OCI-LY1 (cell line): ENCODE measurements at regions not wholly inside any gene's neighbourhood (a gene's known extent, or its start where the extent isn't known, plus 50 kb on each side); places are given as distances from the start of the nearest gene placed in this dataset.

Source experiments
- H2AFZ ChIP-seq: fragments of 200-600 bp; sonication (generic), shearing (Covaris generic); 2 replicates; pipeline ENCODE4 v1.6.0; 2014; ENCODE audit warnings: antibody characterized with exemption, mild to moderate bottlenecking, low read length
- H3F3A ChIP-seq: fragments of 200-600 bp; sonication (generic), shearing (Covaris generic); 2 replicates; pipeline ENCODE4 v1.6.0; 2014; ENCODE audit warnings: mild to moderate bottlenecking, antibody characterized with exemption, low read length, moderate library complexity; ENCODE audit not compliant: insufficient read depth
- H3K27ac ChIP-seq: fragments of 200-600 bp; sonication (generic); 2 replicates; pipeline ENCODE4 v1.5.1; 2014; ENCODE audit warnings: low read length, mixed run types, mild to moderate bottlenecking, low read depth; ENCODE audit not compliant: poor library complexity, severe bottlenecking
- H3K27me3 ChIP-seq: fragments of 200-600 bp; sonication (generic); 2 replicates; pipeline ENCODE4 v1.6.0; 2014; ENCODE audit warnings: antibody characterized with exemption, mild to moderate bottlenecking, low read length, moderate library complexity; ENCODE audit not compliant: insufficient read depth
- H3K36me3 ChIP-seq: fragments of 200-600 bp; sonication (generic); 2 replicates; pipeline ENCODE4 v1.6.1; 2014; ENCODE audit warnings: mild to moderate bottlenecking, antibody characterized with exemption, low read length, moderate library complexity, mixed read lengths; ENCODE audit not compliant: insufficient read depth
- H3K4me1 ChIP-seq: fragments of 200-600 bp; sonication (generic); 2 replicates; pipeline ENCODE4 v1.5.1; 2014; ENCODE audit warnings: mild to moderate bottlenecking, low read length, moderate library complexity; ENCODE audit not compliant: insufficient read depth, severe bottlenecking
- H3K4me2 ChIP-seq: fragments of 200-600 bp; sonication (generic), shearing (Covaris generic); 2 replicates; pipeline ENCODE4 v1.6.1; 2014; ENCODE audit warnings: low read length
- H3K4me3 ChIP-seq: fragments of 200-600 bp; sonication (generic); 2 replicates; pipeline ENCODE4 v1.5.1; 2014; ENCODE audit warnings: low read length, low read depth, mild to moderate bottlenecking, mixed read lengths; ENCODE audit not compliant: poor library complexity, severe bottlenecking
- H3K79me2 ChIP-seq: fragments of 200-600 bp; shearing (Covaris generic); 2 replicates; pipeline ENCODE4 v1.6.1; 2016; ENCODE audit warnings: mixed run types, low read length, mixed read lengths; ENCODE audit not compliant: insufficient read depth
- H3K9ac ChIP-seq: fragments of 200-600 bp; sonication (generic), shearing (Covaris generic); 2 replicates; pipeline ENCODE4 v1.6.1; 2014; ENCODE audit warnings: mild to moderate bottlenecking, low read length, mixed read lengths
- H3K9me2 ChIP-seq: fragments of 200-600 bp; sonication (generic), shearing (Covaris generic); 2 replicates; pipeline ENCODE4 v1.6.1; 2014; ENCODE audit warnings: low read depth, mild to moderate bottlenecking, low read length, mixed read lengths
- H3K9me3 ChIP-seq: fragments of 200-600 bp; shearing (Covaris generic); 2 replicates; pipeline ENCODE4 v1.6.1; 2014; ENCODE audit warnings: low read length, mixed read lengths
- H4K20me1 ChIP-seq: fragments of 200-600 bp; sonication (generic), shearing (Covaris generic); 2 replicates; pipeline ENCODE4 v1.6.0; 2016; ENCODE audit warnings: mild to moderate bottlenecking, low read length; ENCODE audit not compliant: insufficient read depth
- EZH2 ChIP-seq: fragments of 200-600 bp; sonication (generic), shearing (Covaris generic); IDR thresholded peaks from 2 replicates; pipeline ENCODE4 v1.8.0; 2017; ENCODE audit warnings: borderline replicate concordance, mixed run types, mild to moderate bottlenecking, antibody characterized with exemption, low read length, moderate library complexity, mixed read lengths
- TF ChIP-seq, protein P1 (sequence below): fragments of 200-600 bp; sonication (generic), shearing (Covaris generic); IDR thresholded peaks from 2 replicates; pipeline ENCODE4 v1.5.1; 2017; ENCODE audit warnings: mild to moderate bottlenecking, antibody characterized with exemption, low read length, moderate library complexity, mixed read lengths

GRCh38 chr14:29354486-29354885 lies 573.2 kb downstream of the PRKD1 start:
- no peaks in the 10 kb centered on the region for H3K4me1 ChIP-seq
- H2AFZ ChIP-seq, result no peak overlapping the region
- H3K79me2 ChIP-seq, result no peaks in the 10 kb centered on the region
- no peak for TF ChIP-seq EZH2
- TF ChIP-seq, protein P1, sequence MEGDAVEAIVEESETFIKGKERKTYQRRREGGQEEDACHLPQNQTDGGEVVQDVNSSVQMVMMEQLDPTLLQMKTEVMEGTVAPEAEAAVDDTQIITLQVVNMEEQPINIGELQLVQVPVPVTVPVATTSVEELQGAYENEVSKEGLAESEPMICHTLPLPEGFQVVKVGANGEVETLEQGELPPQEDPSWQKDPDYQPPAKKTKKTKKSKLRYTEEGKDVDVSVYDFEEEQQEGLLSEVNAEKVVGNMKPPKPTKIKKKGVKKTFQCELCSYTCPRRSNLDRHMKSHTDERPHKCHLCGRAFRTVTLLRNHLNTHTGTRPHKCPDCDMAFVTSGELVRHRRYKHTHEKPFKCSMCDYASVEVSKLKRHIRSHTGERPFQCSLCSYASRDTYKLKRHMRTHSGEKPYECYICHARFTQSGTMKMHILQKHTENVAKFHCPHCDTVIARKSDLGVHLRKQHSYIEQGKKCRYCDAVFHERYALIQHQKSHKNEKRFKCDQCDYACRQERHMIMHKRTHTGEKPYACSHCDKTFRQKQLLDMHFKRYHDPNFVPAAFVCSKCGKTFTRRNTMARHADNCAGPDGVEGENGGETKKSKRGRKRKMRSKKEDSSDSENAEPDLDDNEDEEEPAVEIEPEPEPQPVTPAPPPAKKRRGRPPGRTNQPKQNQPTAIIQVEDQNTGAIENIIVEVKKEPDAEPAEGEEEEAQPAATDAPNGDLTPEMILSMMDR, result no peak
- no peaks in the 10 kb centered on the region for H3K9me2 ChIP-seq
- no peaks in the 10 kb centered on the region for H3K36me3 ChIP-seq
- H3K4me3 ChIP-seq, result no peak overlapping the region
- H3K27ac ChIP-seq, result no peak overlapping the region
- H3K9ac ChIP-seq, result no peak overlapping the region
- H3F3A ChIP-seq, result no peaks in the 10 kb centered on the region
- no peak overlapping the region for H3K4me2 ChIP-seq
- no peaks in the 10 kb centered on the region for H3K9me3 ChIP-seq
- H4K20me1 ChIP-seq, result no peaks in the 10 kb centered on the region
- H3K27me3 ChIP-seq, result no peaks in the 10 kb centered on the region

- no peaks in the 10 kb centered on the region for H3K9me3 ChIP-seq
- H3K79me2 ChIP-seq, result no peaks in the 10 kb centered on the region
- no peaks in the 10 kb centered on the region for H3K4me1 ChIP-seq
- no peaks in the 10 kb centered on the region for H3F3A ChIP-seq
- H3K36me3 ChIP-seq, result no peaks in the 10 kb centered on the region
- no peaks in the 10 kb centered on the region for H3K9me2 ChIP-seq
- no peak overlapping the region for H3K4me2 ChIP-seq
- no peak overlapping the region for H3K27ac ChIP-seq
- H3K4me3 ChIP-seq, result no peak overlapping the region
- no peak overlapping the region for H3K9ac ChIP-seq
- H4K20me1 ChIP-seq, result no peaks in the 10 kb centered on the region
- H3K27me3 ChIP-seq, result no peaks in the 10 kb centered on the region
- H2AFZ ChIP-seq, result no peak overlapping the region
- TF ChIP-seq EZH2, result no peak
- TF ChIP-seq, protein P1, result no peak
Observed at GRCh38 chr14:29355331-29355730, 572.3 kb downstream of the PRKD1 start.

- Histone ChIP-seq H3K4me3 (no peak overlapping the region), H3K27ac (no peak overlapping the region), H3K9ac (no peak overlapping the region), H3K36me3 (no peaks in the 10 kb centered on the region), H3K9me2 (no peaks in the 10 kb centered on the region), H3K9me3 (no peaks in the 10 kb centered on the region), H3F3A (no peaks in the 10 kb centered on the region), H4K20me1 (no peaks in the 10 kb centered on the region), H3K27me3 (no peaks in the 10 kb centered on the region), H2AFZ (no peak overlapping the region), H3K79me2 (no peaks in the 10 kb centered on the region), H3K4me2 (no peak overlapping the region), H3K4me1 (no peaks in the 10 kb centered on the region)
- TF ChIP-seq EZH2, result no peak
- TF ChIP-seq, protein P1, result no peak
Observed at GRCh38 chr14:29355846-29356245, 571.8 kb downstream of the PRKD1 start.
